NCI-H1694 treated with DMSO at 0.1 percent for 48 hours (cell line): ENCODE measurements at regions not wholly inside any gene's neighbourhood (a gene's known extent, or its start where the extent isn't known, plus 50 kb on each side); places are given as distances from the start of the nearest gene placed in this dataset.

Source experiments
- DNase-seq: peaks from one replicate; lab custom pipeline; 2025; lab: John Stamatoyannopoulos, UW

DNA sequence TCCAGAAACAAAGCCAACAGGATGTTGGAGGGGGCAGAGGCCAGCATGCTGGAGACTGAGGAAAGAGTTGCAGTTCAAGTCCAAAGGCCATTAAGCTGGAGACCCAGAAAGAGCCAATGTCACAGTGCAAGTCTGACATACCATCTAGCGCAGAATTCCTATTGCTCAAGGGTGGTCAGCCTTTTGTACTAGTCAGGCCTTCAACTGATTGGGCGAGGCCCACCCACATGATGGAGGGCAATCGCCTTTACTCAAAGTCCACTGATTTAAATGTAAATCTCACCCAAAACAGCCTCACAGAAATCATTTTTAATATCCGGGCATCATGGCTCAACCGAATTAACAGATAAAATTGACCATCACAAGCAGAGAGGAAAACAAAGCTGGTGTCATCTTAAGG, 113.9 kb downstream of the RCN1 start:
- DNase-seq, result no peak

- DNase-seq, result no peak
Measured at GRCh38 chr11:32210556-32210955, 119.7 kb downstream of the RCN1 start.

GRCh38 chr11:32213223-32213622, 122.3 kb downstream of the RCN1 start:
- no peak for DNase-seq

GRCh38 chr11:32215157-32215556, 124.3 kb downstream of the RCN1 start:
- DNase-seq, result no peak

GRCh38 chr11:32216749-32217148, 125.9 kb downstream of the RCN1 start:
- DNase-seq, result no peak

DNA sequence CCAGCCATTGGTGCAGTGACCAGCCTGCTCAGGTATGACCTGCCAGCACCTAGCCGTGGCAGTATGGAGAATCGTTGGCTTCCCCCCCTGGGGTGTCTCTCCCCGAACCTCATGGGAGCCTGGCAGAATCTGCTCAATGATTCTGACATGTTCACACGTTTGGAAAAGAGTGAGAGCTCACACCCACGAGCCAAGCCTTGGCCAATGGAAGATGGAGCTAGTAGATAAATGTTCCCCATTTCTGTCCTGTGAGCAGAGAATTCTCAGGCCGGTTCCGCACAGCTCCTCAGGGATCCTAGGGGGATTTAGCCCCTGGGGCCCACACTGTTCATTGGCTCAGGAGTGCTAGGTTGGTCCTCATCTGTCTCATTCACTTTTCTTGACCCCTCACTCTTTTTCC, 128.4 kb downstream of the RCN1 start:
- no peak for DNase-seq

- DNase-seq, result no peak
Measured at GRCh38 chr11:32221476-32222032, 130.7 kb downstream of the RCN1 start.

DNA sequence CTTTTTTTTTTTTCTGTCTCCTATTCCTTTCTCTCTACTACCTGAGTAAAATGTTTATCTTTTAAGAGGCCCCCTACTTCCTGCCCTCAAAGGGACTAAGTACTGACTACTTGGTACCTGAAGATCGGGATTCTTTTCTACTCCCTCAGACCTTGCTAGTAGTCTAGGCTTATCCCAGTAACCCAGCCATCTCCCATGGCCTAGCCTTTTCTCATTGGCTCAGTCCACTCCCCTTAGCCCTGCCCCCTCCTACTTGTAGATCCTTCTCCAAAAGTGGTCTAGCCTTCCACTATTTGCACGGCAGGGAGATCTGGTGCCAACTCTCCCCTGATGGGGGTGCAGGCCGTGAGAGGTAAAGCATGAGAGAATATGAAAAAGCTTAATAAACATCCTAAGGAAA, 133.7 kb downstream of the RCN1 start:
- no peak for DNase-seq

- DNase-seq, result peak; percentile 53
Measured at GRCh38 chr11:32225571-32226285, 134.9 kb downstream of the RCN1 start.

DNA sequence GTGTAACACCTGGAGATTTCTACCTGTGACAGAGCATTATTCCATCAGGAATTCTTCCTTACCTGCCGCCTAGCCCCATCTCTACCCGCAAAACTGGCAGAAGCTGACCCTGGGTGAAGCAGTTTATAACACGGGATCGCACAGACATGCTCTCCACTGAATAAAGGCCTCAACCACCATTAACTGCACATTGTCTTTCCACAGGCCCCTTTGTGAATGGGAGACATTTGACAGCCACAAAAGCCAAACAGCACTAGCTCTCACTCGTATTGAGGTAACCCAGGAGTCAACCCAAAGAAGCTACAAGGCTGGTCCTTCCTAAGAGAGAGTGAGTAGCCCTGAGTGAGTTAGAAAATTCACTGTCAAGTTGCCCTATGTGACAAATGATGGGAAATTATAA, 135.6 kb downstream of the RCN1 start:
- DNase-seq, result no peak

GRCh38 chr11:32229576-32230240, 138.8 kb downstream of the RCN1 start:
- DNase-seq, result no peak

- DNase-seq, result peak; percentile 65
Measured at GRCh38 chr11:32231909-32232493, 141.1 kb downstream of the RCN1 start.

DNA sequence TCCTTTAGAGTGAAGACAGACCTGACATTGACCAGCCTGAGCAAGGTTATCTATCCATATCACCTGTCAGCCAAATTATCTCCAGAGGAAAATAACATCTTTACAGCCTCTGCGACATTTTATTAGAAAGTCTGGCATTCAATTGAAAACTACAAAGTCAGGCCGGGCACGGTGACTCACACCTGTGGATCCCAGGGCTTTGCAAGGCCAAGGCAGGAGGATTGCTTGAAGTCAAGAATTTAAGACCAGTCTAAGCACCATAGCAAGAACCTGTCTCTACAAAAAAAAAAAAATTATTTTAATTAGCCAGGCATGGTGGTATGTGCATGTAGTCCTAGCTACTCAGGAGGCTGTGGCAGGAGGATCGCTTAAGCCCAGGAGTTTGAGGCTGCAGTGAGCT, 141.6 kb downstream of the RCN1 start:
- no peak for DNase-seq

- DNase-seq, result no peak
Measured at GRCh38 chr11:32233276-32233675, 142.4 kb downstream of the RCN1 start.

GRCh38 chr11:32233928-32234327, 143.1 kb downstream of the RCN1 start:
- DNase-seq, result no peak

- DNase-seq, result no peak
Measured at GRCh38 chr11:32244453-32244852, 153.6 kb downstream of the RCN1 start.

DNA sequence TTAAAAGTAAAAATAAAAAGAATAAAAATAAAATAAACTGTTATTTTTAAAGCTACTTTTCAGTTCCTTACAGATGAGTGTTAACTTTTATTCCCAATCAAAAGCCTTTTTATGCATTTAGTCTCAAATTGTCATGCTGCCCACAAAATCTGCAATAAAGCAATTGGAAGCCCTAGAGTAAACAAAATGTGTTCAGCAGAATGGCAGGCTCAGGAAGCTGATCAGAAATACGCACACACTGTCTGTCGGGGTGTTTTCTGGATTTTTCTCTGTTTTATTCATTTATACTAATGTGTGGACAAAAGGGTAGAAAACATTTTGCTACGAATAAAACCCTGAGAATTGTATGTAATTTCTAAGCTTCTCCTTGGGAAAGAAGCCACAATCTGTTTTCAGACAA, 162.8 kb downstream of the RCN1 start:
- DNase-seq, result peak; percentile 73

- DNase-seq, result peak; percentile 99
Measured at GRCh38 chr11:32255841-32256240, 165.0 kb downstream of the RCN1 start.

DNA sequence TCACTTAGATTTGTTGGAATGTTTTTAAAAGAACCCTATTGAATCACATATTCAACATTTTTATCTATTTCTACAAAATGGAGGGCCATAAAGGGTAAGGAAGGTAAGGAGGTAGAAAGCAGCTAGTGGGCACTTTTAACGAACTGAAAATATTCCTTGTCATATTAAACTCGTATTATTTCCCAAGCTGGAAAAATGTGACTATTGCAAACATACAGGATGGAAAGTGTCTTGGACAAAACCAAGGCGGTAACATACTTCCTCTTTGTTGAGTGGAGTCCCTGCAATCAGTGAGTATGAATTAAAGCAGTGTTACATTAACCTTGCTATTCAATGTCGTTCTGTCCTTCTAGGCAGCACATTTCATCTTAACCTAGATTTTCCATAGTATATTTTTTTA, 165.6 kb downstream of the RCN1 start:
- DNase-seq, result no peak

DNA sequence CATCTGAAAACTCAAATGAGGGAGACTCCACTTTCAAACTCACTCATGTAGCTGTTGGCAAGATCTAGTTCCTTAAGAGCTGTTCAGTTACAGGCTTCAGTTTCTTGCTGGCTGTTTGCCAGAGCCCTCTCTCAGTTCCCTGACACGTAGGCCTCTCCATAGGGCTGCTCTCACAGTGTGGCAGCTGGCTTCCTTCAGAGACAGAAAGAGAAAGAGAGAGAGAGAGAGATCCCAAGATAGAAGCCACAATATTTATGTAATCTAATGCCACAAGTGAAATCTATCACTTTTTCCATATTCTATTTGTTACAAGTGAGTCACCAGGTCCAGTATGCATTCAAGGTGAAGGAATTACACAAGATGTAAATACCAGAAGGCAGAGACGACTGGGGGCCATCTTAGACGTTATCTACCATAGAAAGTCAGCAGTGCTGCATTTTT, 168.8 kb downstream of the RCN1 start:
- peak; percentile 14 for DNase-seq

DNA sequence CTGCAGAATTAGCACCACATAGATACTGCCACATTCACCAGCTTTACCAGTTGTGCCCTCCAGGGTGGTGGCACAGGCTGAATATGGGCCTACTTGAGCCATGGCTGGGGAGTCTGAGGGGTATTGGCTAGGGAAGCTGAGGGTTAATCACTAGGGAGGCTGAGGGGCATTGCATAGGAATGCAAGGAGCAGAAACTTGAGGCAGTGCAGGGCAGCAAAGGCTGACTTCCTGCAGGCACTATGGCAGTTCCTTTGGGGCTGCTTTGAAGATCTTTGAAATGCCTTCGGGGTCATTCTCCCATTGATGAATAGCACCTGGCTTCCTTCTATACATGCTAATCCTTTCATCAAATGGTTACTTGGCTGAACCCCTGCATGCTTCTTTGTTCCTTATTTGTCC, 171.5 kb downstream of the RCN1 start:
- no peak for DNase-seq

GRCh38 chr11:32265911-32266310, 169.4 kb downstream of the WT1 start:
- DNase-seq, result no peak

DNA sequence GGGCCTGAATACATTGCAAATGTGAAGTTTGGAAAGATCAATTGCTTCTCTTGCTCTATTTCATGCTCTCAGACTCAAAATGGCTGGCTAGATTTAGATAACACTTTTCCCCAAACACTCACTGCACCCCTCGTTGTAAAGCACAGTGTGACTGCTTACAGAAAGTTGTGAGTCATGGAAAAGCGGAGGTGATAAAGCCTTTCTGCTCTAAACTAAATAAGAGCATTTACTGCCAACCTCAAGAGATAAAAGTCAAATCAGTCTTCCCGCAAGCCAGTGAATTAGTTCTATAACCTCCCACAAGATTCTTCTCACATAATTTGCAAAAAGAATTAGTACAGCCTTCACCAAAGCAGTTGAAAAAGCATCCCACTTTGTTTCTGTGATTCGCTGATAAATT, 168.7 kb downstream of the WT1 start:
- DNase-seq, result no peak
